ENCODE measurements at regions not wholly inside any gene's neighbourhood (a gene's known extent, or its start where the extent isn't known, plus 50 kb on each side); places are given as distances from the start of the nearest gene placed in this dataset.
"Not testable (repeated sequence)": the region's sequence is repeated elsewhere in the genome, so short reads cannot be mapped to it uniquely, and the experiment has no call there.

GRCh38 chr22:15583007-15583406 lies 55.0 kb downstream of the OR11H1 start:
- CTCF ChIA-PET; POLR2A ChIA-PET; H3K27me3 ChIP-seq (ENCODE audit: control insufficient read depth, insufficient read depth, low read length); H3K36me3 ChIP-seq (ENCODE audit: control insufficient read depth, insufficient read depth, low read length); intact Hi-C loops (cut with micrococcal nuclease; ENCODE audit: unreplicated experiment); H3K4me3 ChIP-seq (ENCODE audit: low read depth in 2 of 2, low read length in 2 of 2); DNase-seq (ENCODE audit: low read depth, low spot score); ATAC-seq; BruUV-seq (replicated peaks); H3K9me3 ChIP-seq (ENCODE audit: control insufficient read depth, insufficient read depth, low read depth, low read length); H3K27ac ChIP-seq (ENCODE audit: low read length); in situ Hi-C loops (cut with HindIII; ENCODE audit: low pct_unique_long_range_greater_than_20kb, low sequenced_read_pairs); H3K4me1 ChIP-seq (ENCODE audit: control insufficient read depth, insufficient read depth, low read length): not testable (repeated sequence)

GRCh38 chr22:15602199-15602598 lies 74.2 kb downstream of the OR11H1 start:
- H3K9me3 ChIP-seq (ENCODE audit: control insufficient read depth, insufficient read depth, low read depth, low read length); H3K4me1 ChIP-seq (ENCODE audit: control insufficient read depth, insufficient read depth, low read length); ATAC-seq; H3K36me3 ChIP-seq (ENCODE audit: control insufficient read depth, insufficient read depth, low read length); BruUV-seq (replicated peaks); in situ Hi-C loops (cut with HindIII; ENCODE audit: low pct_unique_long_range_greater_than_20kb, low sequenced_read_pairs); POLR2A ChIA-PET; DNase-seq (ENCODE audit: low read depth, low spot score); intact Hi-C loops (cut with micrococcal nuclease; ENCODE audit: unreplicated experiment); CTCF ChIA-PET; H3K4me3 ChIP-seq (ENCODE audit: low read depth in 2 of 2, low read length in 2 of 2); H3K27me3 ChIP-seq (ENCODE audit: control insufficient read depth, insufficient read depth, low read length); H3K27ac ChIP-seq (ENCODE audit: low read length): not testable (repeated sequence)

GRCh38 chr22:15603111-15603510 lies 75.1 kb downstream of the OR11H1 start:
- H3K4me3 ChIP-seq (ENCODE audit: low read depth in 2 of 2, low read length in 2 of 2); BruUV-seq (replicated peaks); in situ Hi-C loops (cut with HindIII; ENCODE audit: low pct_unique_long_range_greater_than_20kb, low sequenced_read_pairs); POLR2A ChIA-PET; H3K9me3 ChIP-seq (ENCODE audit: control insufficient read depth, insufficient read depth, low read depth, low read length); CTCF ChIA-PET; H3K36me3 ChIP-seq (ENCODE audit: control insufficient read depth, insufficient read depth, low read length); H3K27me3 ChIP-seq (ENCODE audit: control insufficient read depth, insufficient read depth, low read length); intact Hi-C loops (cut with micrococcal nuclease; ENCODE audit: unreplicated experiment); ATAC-seq; H3K4me1 ChIP-seq (ENCODE audit: control insufficient read depth, insufficient read depth, low read length); DNase-seq (ENCODE audit: low read depth, low spot score); H3K27ac ChIP-seq (ENCODE audit: low read length): not testable (repeated sequence)

- POLR2A ChIA-PET; intact Hi-C loops (cut with micrococcal nuclease; ENCODE audit: unreplicated experiment): not testable (repeated sequence)
Measured at GRCh38 chr22:15604176-15604575, 76.2 kb downstream of the OR11H1 start.

GRCh38 chr22:15604679-15605078 lies 76.7 kb downstream of the OR11H1 start:
- ATAC-seq; H3K9me3 ChIP-seq (ENCODE audit: control insufficient read depth, insufficient read depth, low read depth, low read length); H3K27ac ChIP-seq (ENCODE audit: low read length); POLR2A ChIA-PET; BruUV-seq (replicated peaks); H3K4me3 ChIP-seq (ENCODE audit: low read depth in 2 of 2, low read length in 2 of 2); H3K36me3 ChIP-seq (ENCODE audit: control insufficient read depth, insufficient read depth, low read length); H3K4me1 ChIP-seq (ENCODE audit: control insufficient read depth, insufficient read depth, low read length); intact Hi-C loops (cut with micrococcal nuclease; ENCODE audit: unreplicated experiment); CTCF ChIA-PET; DNase-seq (ENCODE audit: low read depth, low spot score); H3K27me3 ChIP-seq (ENCODE audit: control insufficient read depth, insufficient read depth, low read length); in situ Hi-C loops (cut with HindIII; ENCODE audit: low pct_unique_long_range_greater_than_20kb, low sequenced_read_pairs): not testable (repeated sequence)

More at GRCh38 chr22:15604176-15604575, 76.2 kb downstream of the OR11H1 start:
- CTCF ChIA-PET; DNase-seq (ENCODE audit: low read depth, low spot score); BruUV-seq (replicated peaks); H3K27me3 ChIP-seq (ENCODE audit: control insufficient read depth, insufficient read depth, low read length); H3K36me3 ChIP-seq (ENCODE audit: control insufficient read depth, insufficient read depth, low read length); H3K9me3 ChIP-seq (ENCODE audit: control insufficient read depth, insufficient read depth, low read depth, low read length); H3K4me3 ChIP-seq (ENCODE audit: low read depth in 2 of 2, low read length in 2 of 2); H3K4me1 ChIP-seq (ENCODE audit: control insufficient read depth, insufficient read depth, low read length); H3K27ac ChIP-seq (ENCODE audit: low read length); in situ Hi-C loops (cut with HindIII; ENCODE audit: low pct_unique_long_range_greater_than_20kb, low sequenced_read_pairs): not testable (repeated sequence)
- 0 out of 2 replicates have a peak, but pooled peaks have one; percentile 34 for ATAC-seq

- in situ Hi-C loops (cut with HindIII; ENCODE audit: low pct_unique_long_range_greater_than_20kb, low sequenced_read_pairs); POLR2A ChIA-PET; ATAC-seq; H3K4me3 ChIP-seq (ENCODE audit: low read depth in 2 of 2, low read length in 2 of 2); H3K36me3 ChIP-seq (ENCODE audit: control insufficient read depth, insufficient read depth, low read length); H3K27me3 ChIP-seq (ENCODE audit: control insufficient read depth, insufficient read depth, low read length); H3K9me3 ChIP-seq (ENCODE audit: control insufficient read depth, insufficient read depth, low read depth, low read length); CTCF ChIA-PET; H3K4me1 ChIP-seq (ENCODE audit: control insufficient read depth, insufficient read depth, low read length); BruUV-seq (replicated peaks); H3K27ac ChIP-seq (ENCODE audit: low read length); DNase-seq (ENCODE audit: low read depth, low spot score); intact Hi-C loops (cut with micrococcal nuclease; ENCODE audit: unreplicated experiment): not testable (repeated sequence)
Measured at GRCh38 chr22:15612906-15613305, 76.9 kb upstream of the POTEH start.

- H3K27ac ChIP-seq (ENCODE audit: low read length); H3K9me3 ChIP-seq (ENCODE audit: control insufficient read depth, insufficient read depth, low read depth, low read length); in situ Hi-C loops (cut with HindIII; ENCODE audit: low pct_unique_long_range_greater_than_20kb, low sequenced_read_pairs); BruUV-seq (replicated peaks); ATAC-seq; intact Hi-C loops (cut with micrococcal nuclease; ENCODE audit: unreplicated experiment); DNase-seq (ENCODE audit: low read depth, low spot score); CTCF ChIA-PET; H3K27me3 ChIP-seq (ENCODE audit: control insufficient read depth, insufficient read depth, low read length); H3K36me3 ChIP-seq (ENCODE audit: control insufficient read depth, insufficient read depth, low read length); H3K4me3 ChIP-seq (ENCODE audit: low read depth in 2 of 2, low read length in 2 of 2); POLR2A ChIA-PET; H3K4me1 ChIP-seq (ENCODE audit: control insufficient read depth, insufficient read depth, low read length): not testable (repeated sequence)
Measured at GRCh38 chr22:15615136-15615535, 74.7 kb upstream of the POTEH start.

GRCh38 chr22:15628224-15628623 lies 61.6 kb upstream of the POTEH start:
- DNase-seq (ENCODE audit: low read depth, low spot score); intact Hi-C loops (cut with micrococcal nuclease; ENCODE audit: unreplicated experiment); H3K9me3 ChIP-seq (ENCODE audit: control insufficient read depth, insufficient read depth, low read depth, low read length); H3K4me1 ChIP-seq (ENCODE audit: control insufficient read depth, insufficient read depth, low read length); CTCF ChIA-PET; H3K36me3 ChIP-seq (ENCODE audit: control insufficient read depth, insufficient read depth, low read length); H3K4me3 ChIP-seq (ENCODE audit: low read depth in 2 of 2, low read length in 2 of 2); in situ Hi-C loops (cut with HindIII; ENCODE audit: low pct_unique_long_range_greater_than_20kb, low sequenced_read_pairs); POLR2A ChIA-PET; BruUV-seq (replicated peaks); ATAC-seq; H3K27ac ChIP-seq (ENCODE audit: low read length); H3K27me3 ChIP-seq (ENCODE audit: control insufficient read depth, insufficient read depth, low read length): not testable (repeated sequence)

Measured in Panc1 (cell line).